ENCODE measurements at regions not wholly inside any gene's neighbourhood (a gene's known extent, or its start where the extent isn't known, plus 50 kb on each side); places are given as distances from the start of the nearest gene placed in this dataset.

GRCh38 chr2:22282220-22282619, 1102.8 kb upstream of the KLHL29 start:
- Histone ChIP-seq H3K27ac (ENCODE audit: low read depth, low read length) (no peak overlapping the region), H3K56ac (ENCODE audit: low read length) (no peak overlapping the region), H3K4ac (ENCODE audit: low read depth, low read length) (no peak overlapping the region), H2BK120ac (ENCODE audit: low read depth, low read length) (no peak overlapping the region), H2BK5ac (ENCODE audit: low read length) (no peak overlapping the region), H3K79me2 (ENCODE audit: control insufficient read depth, insufficient read depth, low read length) (no peaks in the 10 kb centered on the region), H3K36me3 (ENCODE audit: control insufficient read depth, insufficient read depth, low read length) (no peaks in the 10 kb centered on the region), H3K23ac (ENCODE audit: low read length) (no peak overlapping the region), H4K8ac (ENCODE audit: low read depth, low read length) (no peak overlapping the region), H3K9ac (ENCODE audit: low read length) (no peak overlapping the region), H3K18ac (ENCODE audit: low read length) (no peak overlapping the region), H2BK15ac (replicated peaks; ENCODE audit: low read depth) (no peak overlapping the region), H2AK5ac (ENCODE audit: low read length) (no peak overlapping the region), H3K79me1 (ENCODE audit: low read length) (no peaks in the 10 kb centered on the region), H3K27me3 (ENCODE audit: insufficient read depth, low read length, poor library complexity) (no peaks in the 10 kb centered on the region), H3K4me2 (ENCODE audit: low read length) (no peak overlapping the region), H4K5ac (ENCODE audit: low read length) (no peak overlapping the region), H3K4me3 (ENCODE audit: low read length) (no peak overlapping the region), H3K4me1 (ENCODE audit: control insufficient read depth, low read depth, low read length) (no peaks in the 10 kb centered on the region)
- DNase-seq = no peak
- WGBS (ENCODE audit: extremely low coverage, insufficient coverage, low lambda C conversion rate) = no CpG with 5 or more reads among the region's 1 CpG

GRCh38 chr2:22282916-22283315, 1102.1 kb upstream of the KLHL29 start:
- DNase-seq = peak; percentile 4
- no peak overlapping the region for H4K8ac ChIP-seq (ENCODE audit: low read depth, low read length)
- no peak overlapping the region for H3K23ac ChIP-seq (ENCODE audit: low read length)
- H3K79me1 ChIP-seq (ENCODE audit: low read length) = no peaks in the 10 kb centered on the region
- H3K4me1 ChIP-seq (ENCODE audit: control insufficient read depth, low read depth, low read length) = no peaks in the 10 kb centered on the region
- H3K4me3 ChIP-seq (ENCODE audit: low read length) = no peak overlapping the region
- H2AK5ac ChIP-seq (ENCODE audit: low read length) = no peak overlapping the region
- no peak overlapping the region for H2BK5ac ChIP-seq (ENCODE audit: low read length)
- no peaks in the 10 kb centered on the region for H3K79me2 ChIP-seq (ENCODE audit: control insufficient read depth, insufficient read depth, low read length)
- no peak overlapping the region for H3K4me2 ChIP-seq (ENCODE audit: low read length)
- H4K5ac ChIP-seq (ENCODE audit: low read length) = no peak overlapping the region
- no peak overlapping the region for H3K27ac ChIP-seq (ENCODE audit: low read depth, low read length)
- H3K4ac ChIP-seq (ENCODE audit: low read depth, low read length) = no peak overlapping the region
- H2BK120ac ChIP-seq (ENCODE audit: low read depth, low read length) = no peak overlapping the region
- H3K9ac ChIP-seq (ENCODE audit: low read length) = no peak overlapping the region
- WGBS (ENCODE audit: extremely low coverage, insufficient coverage, low lambda C conversion rate) = no CpG with 5 or more reads among the region's 6 CpGs
- H2BK15ac ChIP-seq (replicated peaks; ENCODE audit: low read depth) = no peak overlapping the region
- no peaks in the 10 kb centered on the region for H3K36me3 ChIP-seq (ENCODE audit: control insufficient read depth, insufficient read depth, low read length)
- H3K18ac ChIP-seq (ENCODE audit: low read length) = no peak overlapping the region
- no peak overlapping the region for H3K56ac ChIP-seq (ENCODE audit: low read length)
- H3K27me3 ChIP-seq (ENCODE audit: insufficient read depth, low read length, poor library complexity) = no peaks in the 10 kb centered on the region

GRCh38 chr2:22283436-22283835, 1101.5 kb upstream of the KLHL29 start:
- no peak overlapping the region for H3K4me3 ChIP-seq (ENCODE audit: low read length)
- H3K4ac ChIP-seq (ENCODE audit: low read depth, low read length) = no peak overlapping the region
- no peak overlapping the region for H3K4me2 ChIP-seq (ENCODE audit: low read length)
- H2BK5ac ChIP-seq (ENCODE audit: low read length) = no peak overlapping the region
- H3K23ac ChIP-seq (ENCODE audit: low read length) = no peak overlapping the region
- H2AK5ac ChIP-seq (ENCODE audit: low read length) = no peak overlapping the region
- H3K9ac ChIP-seq (ENCODE audit: low read length) = no peak overlapping the region
- no peaks in the 10 kb centered on the region for H3K79me1 ChIP-seq (ENCODE audit: low read length)
- H2BK120ac ChIP-seq (ENCODE audit: low read depth, low read length) = no peak overlapping the region
- DNase-seq = no peak
- H3K18ac ChIP-seq (ENCODE audit: low read length) = no peak overlapping the region
- no peak overlapping the region for H3K27ac ChIP-seq (ENCODE audit: low read depth, low read length)
- no peak overlapping the region for H3K56ac ChIP-seq (ENCODE audit: low read length)
- H3K4me1 ChIP-seq (ENCODE audit: control insufficient read depth, low read depth, low read length) = no peaks in the 10 kb centered on the region
- no peak overlapping the region for H4K5ac ChIP-seq (ENCODE audit: low read length)
- no peak overlapping the region for H2BK15ac ChIP-seq (replicated peaks; ENCODE audit: low read depth)
- no CpG with 5 or more reads among the region's 9 CpGs for WGBS (ENCODE audit: extremely low coverage, insufficient coverage, low lambda C conversion rate)
- no peaks in the 10 kb centered on the region for H3K36me3 ChIP-seq (ENCODE audit: control insufficient read depth, insufficient read depth, low read length)
- no peaks in the 10 kb centered on the region for H3K27me3 ChIP-seq (ENCODE audit: insufficient read depth, low read length, poor library complexity)
- H4K8ac ChIP-seq (ENCODE audit: low read depth, low read length) = no peak overlapping the region
- H3K79me2 ChIP-seq (ENCODE audit: control insufficient read depth, insufficient read depth, low read length) = no peaks in the 10 kb centered on the region

- no peak overlapping the region for H2BK15ac ChIP-seq (replicated peaks; ENCODE audit: low read depth)
- no peak overlapping the region for H3K4me2 ChIP-seq (ENCODE audit: low read length)
- H3K56ac ChIP-seq (ENCODE audit: low read length) = no peak overlapping the region
- H2BK120ac ChIP-seq (ENCODE audit: low read depth, low read length) = no peak overlapping the region
- no peak for DNase-seq
- no peak overlapping the region for H4K5ac ChIP-seq (ENCODE audit: low read length)
- no peak overlapping the region for H3K27ac ChIP-seq (ENCODE audit: low read depth, low read length)
- no peak overlapping the region for H4K8ac ChIP-seq (ENCODE audit: low read depth, low read length)
- WGBS (ENCODE audit: extremely low coverage, insufficient coverage, low lambda C conversion rate) = no CpG with 5 or more reads among the region's 1 CpG
- no peaks in the 10 kb centered on the region for H3K79me1 ChIP-seq (ENCODE audit: low read length)
- no peaks in the 10 kb centered on the region for H3K27me3 ChIP-seq (ENCODE audit: insufficient read depth, low read length, poor library complexity)
- no peak overlapping the region for H3K23ac ChIP-seq (ENCODE audit: low read length)
- H2BK5ac ChIP-seq (ENCODE audit: low read length) = no peak overlapping the region
- no peaks in the 10 kb centered on the region for H3K4me1 ChIP-seq (ENCODE audit: control insufficient read depth, low read depth, low read length)
- H3K36me3 ChIP-seq (ENCODE audit: control insufficient read depth, insufficient read depth, low read length) = no peaks in the 10 kb centered on the region
- H3K4ac ChIP-seq (ENCODE audit: low read depth, low read length) = no peak overlapping the region
- no peak overlapping the region for H3K4me3 ChIP-seq (ENCODE audit: low read length)
- H3K9ac ChIP-seq (ENCODE audit: low read length) = no peak overlapping the region
- no peak overlapping the region for H3K18ac ChIP-seq (ENCODE audit: low read length)
- H2AK5ac ChIP-seq (ENCODE audit: low read length) = no peak overlapping the region
- no peaks in the 10 kb centered on the region for H3K79me2 ChIP-seq (ENCODE audit: control insufficient read depth, insufficient read depth, low read length)
Measured at GRCh38 chr2:22290302-22290701, 1094.7 kb upstream of the KLHL29 start.

- Histone ChIP-seq H2BK5ac (ENCODE audit: low read length) (no peak overlapping the region), H3K23ac (ENCODE audit: low read length) (no peak overlapping the region), H3K9ac (ENCODE audit: low read length) (no peak overlapping the region), H2BK120ac (ENCODE audit: low read depth, low read length) (no peak overlapping the region), H3K36me3 (ENCODE audit: control insufficient read depth, insufficient read depth, low read length) (no peaks in the 10 kb centered on the region), H3K79me2 (ENCODE audit: control insufficient read depth, insufficient read depth, low read length) (no peaks in the 10 kb centered on the region), H3K18ac (ENCODE audit: low read length) (no peak overlapping the region), H3K4me1 (ENCODE audit: control insufficient read depth, low read depth, low read length) (no peaks in the 10 kb centered on the region), H2AK5ac (ENCODE audit: low read length) (no peak overlapping the region), H3K4ac (ENCODE audit: low read depth, low read length) (no peak overlapping the region), H3K27ac (ENCODE audit: low read depth, low read length) (no peak overlapping the region), H3K4me3 (ENCODE audit: low read length) (no peak overlapping the region), H3K79me1 (ENCODE audit: low read length) (no peaks in the 10 kb centered on the region), H4K5ac (ENCODE audit: low read length) (no peak overlapping the region), H3K4me2 (ENCODE audit: low read length) (no peak overlapping the region), H3K56ac (ENCODE audit: low read length) (no peak overlapping the region), H3K27me3 (ENCODE audit: insufficient read depth, low read length, poor library complexity) (no peaks in the 10 kb centered on the region), H2BK15ac (replicated peaks; ENCODE audit: low read depth) (no peak overlapping the region), H4K8ac (ENCODE audit: low read depth, low read length) (no peak overlapping the region)
- WGBS (ENCODE audit: extremely low coverage, insufficient coverage, low lambda C conversion rate) = no CpG with 5 or more reads among the region's 4 CpGs
- DNase-seq = no peak
Measured at GRCh38 chr2:22290909-22291473, 1094.0 kb upstream of the KLHL29 start.

GRCh38 chr2:22301228-22301627, 1083.8 kb upstream of the KLHL29 start:
- H3K23ac ChIP-seq (ENCODE audit: low read length) = no peak overlapping the region
- no peaks in the 10 kb centered on the region for H3K79me1 ChIP-seq (ENCODE audit: low read length)
- H4K5ac ChIP-seq (ENCODE audit: low read length) = no peak overlapping the region
- H2AK5ac ChIP-seq (ENCODE audit: low read length) = no peak overlapping the region
- no peak for DNase-seq
- no peak overlapping the region for H3K9ac ChIP-seq (ENCODE audit: low read length)
- H2BK5ac ChIP-seq (ENCODE audit: low read length) = no peak overlapping the region
- H3K4me1 ChIP-seq (ENCODE audit: control insufficient read depth, low read depth, low read length) = no peaks in the 10 kb centered on the region
- H3K36me3 ChIP-seq (ENCODE audit: control insufficient read depth, insufficient read depth, low read length) = no peaks in the 10 kb centered on the region
- H2BK120ac ChIP-seq (ENCODE audit: low read depth, low read length) = no peak overlapping the region
- H3K27ac ChIP-seq (ENCODE audit: low read depth, low read length) = no peak overlapping the region
- no peak overlapping the region for H3K18ac ChIP-seq (ENCODE audit: low read length)
- WGBS (ENCODE audit: extremely low coverage, insufficient coverage, low lambda C conversion rate) = no CpG with 5 or more reads among the region's 6 CpGs
- no peaks in the 10 kb centered on the region for H3K27me3 ChIP-seq (ENCODE audit: insufficient read depth, low read length, poor library complexity)
- H3K56ac ChIP-seq (ENCODE audit: low read length) = no peak overlapping the region
- no peak overlapping the region for H2BK15ac ChIP-seq (replicated peaks; ENCODE audit: low read depth)
- no peak overlapping the region for H4K8ac ChIP-seq (ENCODE audit: low read depth, low read length)
- no peaks in the 10 kb centered on the region for H3K79me2 ChIP-seq (ENCODE audit: control insufficient read depth, insufficient read depth, low read length)
- no peak overlapping the region for H3K4ac ChIP-seq (ENCODE audit: low read depth, low read length)
- H3K4me3 ChIP-seq (ENCODE audit: low read length) = no peak overlapping the region
- H3K4me2 ChIP-seq (ENCODE audit: low read length) = no peak overlapping the region
